ENCODE measurements at regions not wholly inside any gene's neighbourhood (a gene's known extent, or its start where the extent isn't known, plus 50 kb on each side); places are given as distances from the start of the nearest gene placed in this dataset.

- H3K27me3 ChIP-seq (replicated peaks in 1 of 2; ENCODE audit: control insufficient read depth in 2 of 2, insufficient read depth in 2 of 2, low read length in 1 of 2): no peaks in the 10 kb centered on the region; a peak in 1 of 4 replicates
- H3K27ac ChIP-seq (ENCODE audit: control insufficient read depth, insufficient read depth): no peak overlapping the region
- FAIRE-seq (no peak), DNase-seq (ENCODE audit: low read depth, low spot score) (no peak), ATAC-seq (no peak)
- no peaks in the 10 kb centered on the region for H3K79me2 ChIP-seq (ENCODE audit: control insufficient read depth, insufficient read depth, low read length)
- no peak overlapping the region for H3K9ac ChIP-seq (ENCODE audit: control insufficient read depth, insufficient read depth, low read length)
- intact Hi-C loops (cut with micrococcal nuclease; ENCODE audit: unreplicated experiment): no loop called here
- WGBS (ENCODE audit: insufficient coverage, insufficient replicate concordance, low lambda C conversion rate, missing lambda C conversion rate): 91% methylated on average over 18 of the region's 18 CpGs
- no TSS peak for BruUV-seq (replicated peaks)
- no peak for TF ChIP-seq POLR2A (IDR thresholded peaks at IDR 0.05; ENCODE audit: low read depth, low read length)
- no peak overlapping the region for H3K4me3 ChIP-seq
- H2AFZ ChIP-seq (ENCODE audit: control insufficient read depth, low read depth, low read length): no peak overlapping the region
- ChIA-PET CTCF (no interaction called here), SMC1A (ENCODE audit: uncharacterized antibody, unreplicated experiment) (no interaction called here), POLR2A (no interaction called here), RAD21 (ENCODE audit: unreplicated experiment) (no interaction called here)
- no peak overlapping the region for H3K4me2 ChIP-seq (ENCODE audit: control insufficient read depth, insufficient read depth)
- H3K9me3 ChIP-seq (replicated peaks; ENCODE audit: control insufficient read depth, insufficient read depth, low read length): no peaks in the 10 kb centered on the region; the same call in 2 of the 3 replicates
- no peaks in the 10 kb centered on the region for H3K36me3 ChIP-seq (ENCODE audit: control insufficient read depth in 2 of 2, insufficient read depth in 2 of 2, low read length in 1 of 2)
- H3K4me1 ChIP-seq (ENCODE audit: control insufficient read depth, insufficient read depth, low read length): no peaks in the 10 kb centered on the region
- no peaks in the 10 kb centered on the region for H4K20me1 ChIP-seq (ENCODE audit: control insufficient read depth, insufficient read depth)
- in situ Hi-C loops (cut with MboI): no loop called here
These were observed 110.2 kb upstream of the ACKR3 start for GRCh38 chr2:236459393-236459792.

DNA sequence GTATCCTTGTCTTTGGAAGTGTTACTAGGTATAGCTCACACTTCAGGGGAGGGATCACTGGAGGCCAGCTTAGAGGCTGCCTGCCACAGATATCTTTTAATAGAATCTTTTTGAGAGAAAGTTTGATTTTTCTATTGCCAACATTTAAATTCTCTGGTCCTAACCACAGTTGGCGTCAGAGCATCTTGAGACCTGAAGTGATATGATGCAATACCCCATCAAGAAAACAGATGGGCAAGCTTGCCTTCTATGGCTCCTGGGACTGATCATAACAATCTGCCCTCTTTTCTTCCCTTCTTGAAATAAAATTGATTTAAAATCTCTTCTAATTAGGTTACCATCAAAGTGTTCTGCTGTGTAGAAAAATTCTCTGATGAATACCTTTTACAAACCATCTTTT, 105.5 kb upstream of the ACKR3 start:
- Histone ChIP-seq H3K79me2 (ENCODE audit: control insufficient read depth, insufficient read depth, low read length) (no peaks in the 10 kb centered on the region), H3K9me3 (replicated peaks; ENCODE audit: control insufficient read depth, insufficient read depth, low read length) (no peaks in the 10 kb centered on the region; the same call in 2 of the 3 replicates), H3K4me3 (no peak overlapping the region), H3K27me3 (replicated peaks in 1 of 2; ENCODE audit: control insufficient read depth in 2 of 2, insufficient read depth in 2 of 2, low read length in 1 of 2) (no peaks in the 10 kb centered on the region), H3K4me2 (ENCODE audit: control insufficient read depth, insufficient read depth) (no peak overlapping the region), H3K36me3 (ENCODE audit: control insufficient read depth in 2 of 2, insufficient read depth in 2 of 2, low read length in 1 of 2) (no peaks in the 10 kb centered on the region), H3K9ac (ENCODE audit: control insufficient read depth, insufficient read depth, low read length) (no peak overlapping the region), H2AFZ (ENCODE audit: control insufficient read depth, low read depth, low read length) (no peak overlapping the region), H3K4me1 (ENCODE audit: control insufficient read depth, insufficient read depth, low read length) (no peaks in the 10 kb centered on the region), H3K27ac (ENCODE audit: control insufficient read depth, insufficient read depth) (no peak overlapping the region), H4K20me1 (ENCODE audit: control insufficient read depth, insufficient read depth) (no peaks in the 10 kb centered on the region)
- 50% methylated on average over 1 of the region's 1 CpG for WGBS (ENCODE audit: insufficient coverage, insufficient replicate concordance, low lambda C conversion rate, missing lambda C conversion rate)
- FAIRE-seq: no peak
- RAD21 ChIA-PET (ENCODE audit: unreplicated experiment): no interaction called here
- POLR2A ChIA-PET: no interaction called here
- DNase-seq (ENCODE audit: low read depth, low spot score): no peak
- ATAC-seq: no peak
- intact Hi-C loops (cut with micrococcal nuclease; ENCODE audit: unreplicated experiment): no loop called here
- in situ Hi-C loops (cut with MboI): no loop called here
- CTCF ChIA-PET: interaction anchor here (0.6 kb wide), 1 partner anchor 957 kb away, joined by 5 read pairs; no protein-coding TSS in a partner anchor
- SMC1A ChIA-PET (ENCODE audit: uncharacterized antibody, unreplicated experiment): no interaction called here
- no TSS peak for BruUV-seq (replicated peaks)
- TF ChIP-seq MEF2B (IDR thresholded peaks at IDR 0.05; ENCODE audit: partially characterized antibody, poor library complexity, severe bottlenecking): no peak
- no peak for TF ChIP-seq IRF4 (IDR thresholded peaks at IDR 0.05; ENCODE audit: low read depth, low read length)
- TF ChIP-seq IKZF1 (conservative IDR thresholded peaks at IDR 0.05): no peak
- TF ChIP-seq NFIC (IDR thresholded peaks at IDR 0.05; ENCODE audit: low read depth, low read length): no peak
- no peak for TF ChIP-seq CREB1 (IDR thresholded peaks at IDR 0.05; ENCODE audit: low read depth)
- TF ChIP-seq ZZZ3 (IDR thresholded peaks at IDR 0.05; ENCODE audit: control insufficient read depth, insufficient read length, low read depth): no peak
- TF ChIP-seq NBN (IDR thresholded peaks at IDR 0.05): no peak
- TF ChIP-seq, protein P1, sequence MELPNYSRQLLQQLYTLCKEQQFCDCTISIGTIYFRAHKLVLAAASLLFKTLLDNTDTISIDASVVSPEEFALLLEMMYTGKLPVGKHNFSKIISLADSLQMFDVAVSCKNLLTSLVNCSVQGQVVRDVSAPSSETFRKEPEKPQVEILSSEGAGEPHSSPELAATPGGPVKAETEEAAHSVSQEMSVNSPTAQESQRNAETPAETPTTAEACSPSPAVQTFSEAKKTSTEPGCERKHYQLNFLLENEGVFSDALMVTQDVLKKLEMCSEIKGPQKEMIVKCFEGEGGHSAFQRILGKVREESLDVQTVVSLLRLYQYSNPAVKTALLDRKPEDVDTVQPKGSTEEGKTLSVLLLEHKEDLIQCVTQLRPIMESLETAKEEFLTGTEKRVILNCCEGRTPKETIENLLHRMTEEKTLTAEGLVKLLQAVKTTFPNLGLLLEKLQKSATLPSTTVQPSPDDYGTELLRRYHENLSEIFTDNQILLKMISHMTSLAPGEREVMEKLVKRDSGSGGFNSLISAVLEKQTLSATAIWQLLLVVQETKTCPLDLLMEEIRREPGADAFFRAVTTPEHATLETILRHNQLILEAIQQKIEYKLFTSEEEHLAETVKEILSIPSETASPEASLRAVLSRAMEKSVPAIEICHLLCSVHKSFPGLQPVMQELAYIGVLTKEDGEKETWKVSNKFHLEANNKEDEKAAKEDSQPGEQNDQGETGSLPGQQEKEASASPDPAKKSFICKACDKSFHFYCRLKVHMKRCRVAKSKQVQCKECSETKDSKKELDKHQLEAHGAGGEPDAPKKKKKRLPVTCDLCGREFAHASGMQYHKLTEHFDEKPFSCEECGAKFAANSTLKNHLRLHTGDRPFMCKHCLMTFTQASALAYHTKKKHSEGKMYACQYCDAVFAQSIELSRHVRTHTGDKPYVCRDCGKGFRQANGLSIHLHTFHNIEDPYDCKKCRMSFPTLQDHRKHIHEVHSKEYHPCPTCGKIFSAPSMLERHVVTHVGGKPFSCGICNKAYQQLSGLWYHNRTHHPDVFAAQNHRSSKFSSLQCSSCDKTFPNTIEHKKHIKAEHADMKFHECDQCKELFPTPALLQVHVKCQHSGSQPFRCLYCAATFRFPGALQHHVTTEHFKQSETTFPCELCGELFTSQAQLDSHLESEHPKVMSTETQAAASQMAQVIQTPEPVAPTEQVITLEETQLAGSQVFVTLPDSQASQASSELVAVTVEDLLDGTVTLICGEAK (IDR thresholded peaks at IDR 0.05; ENCODE audit: borderline replicate concordance): no peak
- TF ChIP-seq, protein P2, sequence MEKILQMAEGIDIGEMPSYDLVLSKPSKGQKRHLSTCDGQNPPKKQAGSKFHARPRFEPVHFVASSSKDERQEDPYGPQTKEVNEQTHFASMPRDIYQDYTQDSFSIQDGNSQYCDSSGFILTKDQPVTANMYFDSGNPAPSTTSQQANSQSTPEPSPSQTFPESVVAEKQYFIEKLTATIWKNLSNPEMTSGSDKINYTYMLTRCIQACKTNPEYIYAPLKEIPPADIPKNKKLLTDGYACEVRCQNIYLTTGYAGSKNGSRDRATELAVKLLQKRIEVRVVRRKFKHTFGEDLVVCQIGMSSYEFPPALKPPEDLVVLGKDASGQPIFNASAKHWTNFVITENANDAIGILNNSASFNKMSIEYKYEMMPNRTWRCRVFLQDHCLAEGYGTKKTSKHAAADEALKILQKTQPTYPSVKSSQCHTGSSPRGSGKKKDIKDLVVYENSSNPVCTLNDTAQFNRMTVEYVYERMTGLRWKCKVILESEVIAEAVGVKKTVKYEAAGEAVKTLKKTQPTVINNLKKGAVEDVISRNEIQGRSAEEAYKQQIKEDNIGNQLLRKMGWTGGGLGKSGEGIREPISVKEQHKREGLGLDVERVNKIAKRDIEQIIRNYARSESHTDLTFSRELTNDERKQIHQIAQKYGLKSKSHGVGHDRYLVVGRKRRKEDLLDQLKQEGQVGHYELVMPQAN (conservative IDR thresholded peaks at IDR 0.05): no peak
- no peak for TF ChIP-seq EGR1 (IDR thresholded peaks at IDR 0.05; ENCODE audit: borderline replicate concordance in 1 of 2, low read depth in 2 of 2, low read length in 2 of 2)
- TF ChIP-seq SRF (IDR thresholded peaks at IDR 0.05; ENCODE audit: low read depth in 2 of 2, low read length in 2 of 2): no peak
- TF ChIP-seq STAT1 (conservative IDR thresholded peaks at IDR 0.05): no peak
- no peak for TF ChIP-seq CEBPB (IDR thresholded peaks at IDR 0.05; ENCODE audit: borderline replicate concordance in 1 of 2, low read depth in 2 of 2, low read length in 2 of 2)
